ENCODE measurements at regions not wholly inside any gene's neighbourhood (a gene's known extent, or its start where the extent isn't known, plus 50 kb on each side); places are given as distances from the start of the nearest gene placed in this dataset.
A peak's percentile ranks its signal among the peaks of the same experiment; 100 is the strongest.

- no peak for DNase-seq
Measured at GRCh38 chr2:187274146-187274545, 173.9 kb downstream of the CALCRL start.

GRCh38 chr2:187272255-187272654 is 175.8 kb downstream of the CALCRL start:
- no peak for DNase-seq

- DNase-seq = no peak
Measured at GRCh38 chr2:187271825-187272224, 176.2 kb downstream of the CALCRL start.

GRCh38 chr2:187266645-187267044 is 181.4 kb downstream of the CALCRL start:
- no peak for DNase-seq

GRCh38 chr2:187266147-187266546 is 181.9 kb downstream of the CALCRL start:
- DNase-seq = no peak

- no peak for DNase-seq
Measured at GRCh38 chr2:187264612-187265011, 183.4 kb downstream of the CALCRL start.

GRCh38 chr2:187263675-187264560 is 184.1 kb downstream of the CALCRL start:
- DNase-seq = peak in 1 of 3 donors; percentile 9

GRCh38 chr2:187261705-187262104 is 186.3 kb downstream of the CALCRL start:
- DNase-seq = no peak

GRCh38 chr2:187252063-187252462 is 196.0 kb downstream of the CALCRL start:
- DNase-seq = no peak

GRCh38 chr2:187250137-187250536 is 197.9 kb downstream of the CALCRL start:
- no peak for DNase-seq

- DNase-seq = no peak
Measured at GRCh38 chr2:187233811-187234210, 214.2 kb downstream of the CALCRL start.

- DNase-seq = no peak
Measured at GRCh38 chr2:187232749-187233148, 215.3 kb downstream of the CALCRL start.

GRCh38 chr2:187230088-187230487 is 218.0 kb downstream of the CALCRL start:
- DNase-seq = no peak

GRCh38 chr2:187228986-187229385 is 219.1 kb downstream of the CALCRL start:
- DNase-seq = no peak

- DNase-seq = no peak
Measured at GRCh38 chr2:187224989-187225388, 223.1 kb downstream of the CALCRL start.

GRCh38 chr2:187220071-187220470 is 228.0 kb downstream of the CALCRL start:
- no peak for DNase-seq

- peak in 2 of 3 donors; percentile 7 to 30 for DNase-seq
Measured at GRCh38 chr2:187215532-187216240, 232.4 kb downstream of the CALCRL start.

GRCh38 chr2:187214306-187214705 is 233.7 kb downstream of the CALCRL start:
- DNase-seq = peak; percentile 4 to 53 (median 22)

GRCh38 chr2:187213798-187214197 is 234.3 kb downstream of the CALCRL start:
- peak in 1 of 3 donors; percentile 26 for DNase-seq

GRCh38 chr2:187210726-187211125 is 237.3 kb downstream of the CALCRL start:
- no peak for DNase-seq

- no peak for DNase-seq
Measured at GRCh38 chr2:187208199-187208785, 239.8 kb downstream of the CALCRL start.

- no peak for DNase-seq
Measured at GRCh38 chr2:187207126-187207525, 240.9 kb downstream of the CALCRL start.

- peak in 1 of 3 donors; percentile 26 for DNase-seq
Measured at GRCh38 chr2:187206471-187206870, 241.6 kb downstream of the CALCRL start.

Measured in muscle of back (tissue), 3 donors.